ENCODE measurements at regions not wholly inside any gene's neighbourhood (a gene's known extent, or its start where the extent isn't known, plus 50 kb on each side); places are given as distances from the start of the nearest gene placed in this dataset.

DNA sequence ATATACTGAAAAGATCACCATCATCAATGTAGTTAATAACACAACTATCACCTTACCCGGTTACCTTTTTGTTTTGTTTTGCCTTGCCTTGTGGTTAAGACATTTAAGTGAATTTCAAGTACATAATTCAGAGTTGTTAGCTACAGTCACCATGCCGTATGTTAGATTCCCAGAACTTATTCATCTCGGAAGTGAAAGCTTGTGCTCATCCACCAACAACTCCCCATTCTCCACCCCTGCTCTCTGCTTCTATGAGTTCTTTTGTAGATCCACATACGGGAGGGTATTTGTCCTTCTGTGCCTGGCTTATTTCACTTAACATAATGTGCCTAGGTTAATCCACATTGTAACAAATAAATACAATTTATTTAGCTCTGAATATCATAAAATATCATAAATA, 182.8 kb upstream of the ADARB2 start (continued):
- no peak for TF ChIP-seq NANOG (IDR thresholded peaks at IDR 0.05; ENCODE audit: borderline replicate concordance)
- TF ChIP-seq ZNF331 (CRISPR knock-in tag; IDR thresholded peaks at IDR 0.05; ENCODE audit: low read depth) = no peak

- ATAC-seq (no peak), DNase-seq (ENCODE audit: low spot score) (no peak)
- Histone ChIP-seq H3K27me3 (ENCODE audit: insufficient read depth) (no peaks in the 10 kb centered on the region), H3K36me3 (ENCODE audit: insufficient read depth) (no peaks in the 10 kb centered on the region), H3K27ac (ENCODE audit: low read depth) (no peak overlapping the region), H3K4me3 (no peak overlapping the region), H3F3A (replicated peaks; ENCODE audit: low read depth) (no peaks in the 10 kb centered on the region), H3K4me1 (ENCODE audit: insufficient read depth) (no peaks in the 10 kb centered on the region), H4K20me1 (replicated peaks; ENCODE audit: insufficient read depth) (no peaks in the 10 kb centered on the region), H3K9me2 (ENCODE audit: insufficient read depth) (no peaks in the 10 kb centered on the region), H3K79me2 (replicated peaks; ENCODE audit: insufficient read depth) (no peaks in the 10 kb centered on the region), H3K4me2 (no peak overlapping the region), H2AFZ (no peak overlapping the region)
- Mint-ChIP-seq H3K27ac (no peak overlapping the region), H3K27me3 (ENCODE audit: insufficient read depth, low read depth, poor library complexity) (no peaks in the 10 kb centered on the region), H3K36me3 (ENCODE audit: low read depth) (no peaks in the 10 kb centered on the region), H3K4me3 (no peak overlapping the region), H3K9me3 (no peaks in the 10 kb centered on the region), H3K4me1 (no peaks in the 10 kb centered on the region)
- TF ChIP-seq ZNF331 (CRISPR knock-in tag; IDR thresholded peaks at IDR 0.05; ENCODE audit: low read depth) = no peak
- no peak for TF ChIP-seq CREB1 (CRISPR knock-in tag; IDR thresholded peaks at IDR 0.05; ENCODE audit: low read depth)
- no peak for TF ChIP-seq JUNB (IDR thresholded peaks at IDR 0.05; ENCODE audit: unreplicated experiment)
- no peak for TF ChIP-seq NANOG (IDR thresholded peaks at IDR 0.05; ENCODE audit: borderline replicate concordance)
- TF ChIP-seq ZNF462 (CRISPR knock-in tag; IDR thresholded peaks at IDR 0.05) = no peak
- TF ChIP-seq, protein P1, sequence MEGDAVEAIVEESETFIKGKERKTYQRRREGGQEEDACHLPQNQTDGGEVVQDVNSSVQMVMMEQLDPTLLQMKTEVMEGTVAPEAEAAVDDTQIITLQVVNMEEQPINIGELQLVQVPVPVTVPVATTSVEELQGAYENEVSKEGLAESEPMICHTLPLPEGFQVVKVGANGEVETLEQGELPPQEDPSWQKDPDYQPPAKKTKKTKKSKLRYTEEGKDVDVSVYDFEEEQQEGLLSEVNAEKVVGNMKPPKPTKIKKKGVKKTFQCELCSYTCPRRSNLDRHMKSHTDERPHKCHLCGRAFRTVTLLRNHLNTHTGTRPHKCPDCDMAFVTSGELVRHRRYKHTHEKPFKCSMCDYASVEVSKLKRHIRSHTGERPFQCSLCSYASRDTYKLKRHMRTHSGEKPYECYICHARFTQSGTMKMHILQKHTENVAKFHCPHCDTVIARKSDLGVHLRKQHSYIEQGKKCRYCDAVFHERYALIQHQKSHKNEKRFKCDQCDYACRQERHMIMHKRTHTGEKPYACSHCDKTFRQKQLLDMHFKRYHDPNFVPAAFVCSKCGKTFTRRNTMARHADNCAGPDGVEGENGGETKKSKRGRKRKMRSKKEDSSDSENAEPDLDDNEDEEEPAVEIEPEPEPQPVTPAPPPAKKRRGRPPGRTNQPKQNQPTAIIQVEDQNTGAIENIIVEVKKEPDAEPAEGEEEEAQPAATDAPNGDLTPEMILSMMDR (conservative IDR thresholded peaks at IDR 0.05; ENCODE audit: low read depth in 2 of 2) = no peak
- no peak for TF ChIP-seq ETS1 (IDR thresholded peaks at IDR 0.05)
- no peak for TF ChIP-seq POLR2AphosphoS5 (IDR thresholded peaks at IDR 0.05; ENCODE audit: low read depth)
- no peak for TF ChIP-seq EZH2 (IDR thresholded peaks at IDR 0.05; ENCODE audit: low read depth, unreplicated experiment)
- TF ChIP-seq, protein P2, sequence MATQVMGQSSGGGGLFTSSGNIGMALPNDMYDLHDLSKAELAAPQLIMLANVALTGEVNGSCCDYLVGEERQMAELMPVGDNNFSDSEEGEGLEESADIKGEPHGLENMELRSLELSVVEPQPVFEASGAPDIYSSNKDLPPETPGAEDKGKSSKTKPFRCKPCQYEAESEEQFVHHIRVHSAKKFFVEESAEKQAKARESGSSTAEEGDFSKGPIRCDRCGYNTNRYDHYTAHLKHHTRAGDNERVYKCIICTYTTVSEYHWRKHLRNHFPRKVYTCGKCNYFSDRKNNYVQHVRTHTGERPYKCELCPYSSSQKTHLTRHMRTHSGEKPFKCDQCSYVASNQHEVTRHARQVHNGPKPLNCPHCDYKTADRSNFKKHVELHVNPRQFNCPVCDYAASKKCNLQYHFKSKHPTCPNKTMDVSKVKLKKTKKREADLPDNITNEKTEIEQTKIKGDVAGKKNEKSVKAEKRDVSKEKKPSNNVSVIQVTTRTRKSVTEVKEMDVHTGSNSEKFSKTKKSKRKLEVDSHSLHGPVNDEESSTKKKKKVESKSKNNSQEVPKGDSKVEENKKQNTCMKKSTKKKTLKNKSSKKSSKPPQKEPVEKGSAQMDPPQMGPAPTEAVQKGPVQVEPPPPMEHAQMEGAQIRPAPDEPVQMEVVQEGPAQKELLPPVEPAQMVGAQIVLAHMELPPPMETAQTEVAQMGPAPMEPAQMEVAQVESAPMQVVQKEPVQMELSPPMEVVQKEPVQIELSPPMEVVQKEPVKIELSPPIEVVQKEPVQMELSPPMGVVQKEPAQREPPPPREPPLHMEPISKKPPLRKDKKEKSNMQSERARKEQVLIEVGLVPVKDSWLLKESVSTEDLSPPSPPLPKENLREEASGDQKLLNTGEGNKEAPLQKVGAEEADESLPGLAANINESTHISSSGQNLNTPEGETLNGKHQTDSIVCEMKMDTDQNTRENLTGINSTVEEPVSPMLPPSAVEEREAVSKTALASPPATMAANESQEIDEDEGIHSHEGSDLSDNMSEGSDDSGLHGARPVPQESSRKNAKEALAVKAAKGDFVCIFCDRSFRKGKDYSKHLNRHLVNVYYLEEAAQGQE (IDR thresholded peaks at IDR 0.05; ENCODE audit: unreplicated experiment) = no peak
- TF ChIP-seq EZH2phosphoT487 (IDR thresholded peaks at IDR 0.05; ENCODE audit: unreplicated experiment) = no peak
- no peak for TF ChIP-seq STAT1 (IDR thresholded peaks at IDR 0.05; ENCODE audit: unreplicated experiment)
- TF ChIP-seq ZNF114 (CRISPR knock-in tag; IDR thresholded peaks at IDR 0.05) = no peak
These were observed 174.4 kb upstream of the ADARB2 start for GRCh38 chr10:1911771-1912170.
